Esophagus muscularis mucosa (tissue), 4 donors: ENCODE measurements at regions not wholly inside any gene's neighbourhood (a gene's known extent, or its start where the extent isn't known, plus 50 kb on each side); places are given as distances from the start of the nearest gene placed in this dataset.

Source experiments
- DNase-seq: peaks from one replicate; pipeline ENCODE4 v3.0.0-alpha.2; 2017; ENCODE audit errors: extremely low spot score
- H3K27ac ChIP-seq, 4 donors: fragments of 200-600 bp; sonication (generic); replicated peaks in 1 of 4; 1 replicate in 3 of 4; 2 replicates in 1 of 4; pipeline ENCODE4 v1.5.1; 2016 to 2019; ENCODE audit warnings: mild to moderate bottlenecking in 1 of 4
- H3K27me3 ChIP-seq, 4 donors: fragments of 200-600 bp; sonication (generic); one replicate each; pipeline versions ENCODE4 v1.5.1 to v1.6.0; 2016 to 2019
- H3K36me3 ChIP-seq, 4 donors: fragments of 200-600 bp; sonication (generic); one replicate each; pipeline ENCODE4 v1.5.1; 2016 to 2019
- H3K4me1 ChIP-seq, 4 donors: fragments of 200-600 bp; sonication (generic); one replicate each; pipeline ENCODE4 v1.5.1; 2016 to 2019
- H3K4me3 ChIP-seq, 4 donors: fragments of 200-600 bp; sonication (generic); 1 replicate in 2 of 4; 2 replicates in 2 of 4; pipeline ENCODE4 v1.5.1; 2016 to 2019; ENCODE audit warnings: mild to moderate bottlenecking in 4 of 4, moderate library complexity in 1 of 4
- H3K9me3 ChIP-seq, 4 donors: fragments of 200-600 bp; sonication (generic); 1 replicate in 3 of 4; 2 replicates in 1 of 4; pipeline ENCODE4 v1.5.1; 2016 to 2019
- CTCF ChIP-seq, 3 experiments: fragments of 200-600 bp in 2 of 3; fragments of 450-650 bp in 1 of 3; sonication (generic) in 2 of 3; IDR thresholded peaks; one replicate each; pipeline ENCODE4 v1.5.1; 2017 to 2019; ENCODE audit warnings: antibody characterized with exemption in 3 of 3, mild to moderate bottlenecking in 2 of 3, moderate library complexity in 1 of 3
- EP300 ChIP-seq: sonication (generic); formaldehyde crosslinking; IDR thresholded peaks from one replicate; pipeline ENCODE4 v1.6.1; 2017; ENCODE audit warnings: antibody characterized with exemption
- POLR2A ChIP-seq: fragments of 450-650 bp; IDR thresholded peaks from one replicate; pipeline ENCODE4 v1.6.1; 2017; ENCODE audit warnings: antibody characterized with exemption, moderate library complexity, mild to moderate bottlenecking, low read depth
- POLR2AphosphoS5 ChIP-seq, 2 donors: sonication (generic); formaldehyde crosslinking; IDR thresholded peaks; one replicate each; pipeline ENCODE4 v1.6.1; 2017; ENCODE audit warnings: antibody characterized with exemption in 2 of 2
- WGBS: methylation state at CpG from one replicate; pipeline ENCODE4 v1.1.5; 2018; 5-methylcytosine and 5-hydroxymethylcytosine counted together
- intact Hi-C: fragments of 100-400 bp; cut with DNase I; formaldehyde crosslinking; loops from one replicate; pipeline ENCODE4 v1.15.1; 2023

DNA sequence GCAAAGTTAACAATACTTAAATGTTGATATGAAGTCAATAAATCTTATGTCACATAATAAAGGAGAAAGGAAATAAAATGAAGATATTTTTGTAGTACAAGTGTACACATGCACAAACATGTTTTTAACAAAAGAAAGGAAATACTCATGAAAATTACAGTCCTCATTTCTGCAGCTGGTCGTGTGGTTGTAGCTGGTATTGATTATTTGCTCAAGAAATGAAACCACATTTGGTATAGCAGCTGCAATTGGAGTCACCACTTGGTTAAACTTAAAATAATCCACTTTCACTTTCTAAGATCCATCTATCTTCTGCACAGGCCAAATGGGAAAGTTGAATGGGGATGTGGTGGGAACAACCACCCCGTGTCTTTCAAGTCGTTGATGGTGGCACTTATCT lies 580.5 kb upstream of the NRXN1 start:
- intact Hi-C loops = no loop called here
- H3K27me3 ChIP-seq = no peaks in the 10 kb centered on the region
- 84% methylated on average over 3 of the region's 3 CpGs for WGBS
- H3K4me1 ChIP-seq = no peaks in the 10 kb centered on the region
- no peak overlapping the region for H3K4me3 ChIP-seq
- no peaks in the 10 kb centered on the region for H3K36me3 ChIP-seq
- no peak for DNase-seq
- H3K9me3 ChIP-seq = peaks cover 0 to 31% (median 10%) of the 10 kb centered on the region in 4 donors
- TF ChIP-seq POLR2A = no peak
- TF ChIP-seq POLR2AphosphoS5 (IDR thresholded peaks at IDR 0.05) = no peak
- no peak for TF ChIP-seq CTCF (IDR thresholded peaks at IDR 0.05)
- no peak for TF ChIP-seq EP300
- H3K27ac ChIP-seq = no peak overlapping the region

DNA sequence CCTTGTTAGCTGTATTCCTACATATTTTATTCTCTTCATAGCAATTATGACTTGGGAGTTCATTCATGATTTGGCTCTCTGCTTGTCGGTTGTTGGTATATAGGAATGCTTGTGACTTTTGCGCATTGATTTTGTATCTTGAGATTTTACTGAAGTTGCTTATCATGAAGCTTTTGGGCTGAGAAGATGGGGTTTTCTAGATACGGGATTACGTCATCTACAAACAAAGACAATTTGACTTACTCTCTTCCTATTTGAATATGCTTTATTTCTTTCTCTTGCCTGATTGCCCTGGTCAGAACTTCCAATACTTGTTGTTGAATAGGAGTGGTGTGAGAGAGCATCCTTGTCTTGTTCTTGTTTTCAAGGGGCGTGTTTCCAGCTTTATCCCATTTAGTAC lies 569.8 kb upstream of the NRXN1 start:
- H3K27ac ChIP-seq = no peak overlapping the region
- peaks cover 0 to 12% (median 4%) of the 10 kb centered on the region in 4 donors for H3K9me3 ChIP-seq
- no peaks in the 10 kb centered on the region for H3K36me3 ChIP-seq
- no peak overlapping the region for H3K4me3 ChIP-seq
- H3K4me1 ChIP-seq = no peaks in the 10 kb centered on the region
- intact Hi-C loops = no loop called here
- H3K27me3 ChIP-seq = no peaks in the 10 kb centered on the region
- DNase-seq = no peak
- WGBS = 92% methylated on average over 5 of the region's 5 CpGs
- TF ChIP-seq CTCF (IDR thresholded peaks at IDR 0.05) = no peak
- TF ChIP-seq EP300 = no peak
- TF ChIP-seq POLR2A = no peak
- TF ChIP-seq POLR2AphosphoS5 (IDR thresholded peaks at IDR 0.05) = no peak

- no peaks in the 10 kb centered on the region for H3K27me3 ChIP-seq
- TF ChIP-seq POLR2A (no peak), CTCF (IDR thresholded peaks at IDR 0.05) (no peak), POLR2AphosphoS5 (IDR thresholded peaks at IDR 0.05) (no peak), EP300 (no peak)
- intact Hi-C loops = no loop called here
- peaks cover 0 to 12% (median 4%) of the 10 kb centered on the region in 4 donors for H3K9me3 ChIP-seq
- H3K4me1 ChIP-seq = no peaks in the 10 kb centered on the region
- no peak overlapping the region for H3K27ac ChIP-seq
- H3K36me3 ChIP-seq = no peaks in the 10 kb centered on the region
- DNase-seq = no peak
- H3K4me3 ChIP-seq = no peak overlapping the region
Observed at GRCh38 chr2:51597086-51597485, 565.2 kb upstream of the NRXN1 start.

GRCh38 chr2:51595836-51596235 lies 563.9 kb upstream of the NRXN1 start:
- Histone ChIP-seq H3K27me3 (no peaks in the 10 kb centered on the region), H3K4me3 (no peak overlapping the region), H3K4me1 (no peaks in the 10 kb centered on the region), H3K9me3 (peaks cover 0 to 7% (median 0%) of the 10 kb centered on the region in 4 donors), H3K27ac (no peak overlapping the region), H3K36me3 (no peaks in the 10 kb centered on the region)
- DNase-seq = no peak
- intact Hi-C loops = no loop called here
- no peak for TF ChIP-seq CTCF (IDR thresholded peaks at IDR 0.05)
- TF ChIP-seq EP300 = no peak
- TF ChIP-seq POLR2AphosphoS5 (IDR thresholded peaks at IDR 0.05) = no peak
- no peak for TF ChIP-seq POLR2A

DNA sequence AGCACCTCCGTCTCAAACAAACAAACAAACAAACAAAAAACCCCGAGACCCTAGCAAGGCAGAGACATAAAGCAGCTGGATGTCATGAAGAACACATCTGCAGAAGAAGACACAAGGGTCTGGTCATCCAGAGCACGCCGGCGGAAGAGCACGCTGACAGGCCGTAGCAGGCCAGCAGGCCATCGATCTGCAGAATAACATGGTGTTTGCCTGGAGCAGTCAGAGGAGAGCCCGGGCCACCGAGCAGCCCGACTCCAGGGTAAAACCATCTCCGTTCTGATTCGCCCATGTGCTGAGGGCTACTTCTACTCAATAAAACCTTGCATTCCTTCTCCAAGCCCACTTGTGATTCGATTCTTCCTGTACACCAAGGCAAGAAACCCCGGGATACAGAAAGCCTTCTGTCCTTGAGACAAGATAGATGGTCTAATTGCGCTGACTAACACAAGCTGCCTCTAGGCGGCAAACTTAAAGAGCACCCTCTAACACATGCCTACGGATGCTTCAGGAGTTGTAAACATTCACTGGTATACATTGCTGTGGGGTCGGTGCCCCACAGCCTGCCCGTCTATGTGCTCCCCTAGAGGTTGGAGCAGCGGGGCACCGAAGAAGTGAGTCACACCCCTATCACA lies 549.8 kb upstream of the NRXN1 start:
- Histone ChIP-seq H3K9me3 (peaks cover 0 to 4% (median 2%) of the 10 kb centered on the region in 4 donors), H3K36me3 (no peaks in the 10 kb centered on the region), H3K27ac (no peak overlapping the region), H3K4me3 (no peak overlapping the region), H3K4me1 (no peaks in the 10 kb centered on the region), H3K27me3 (no peaks in the 10 kb centered on the region)
- WGBS = 90% methylated on average over 21 of the region's 22 CpGs
- DNase-seq = no peak
- intact Hi-C loops = no loop called here
- TF ChIP-seq CTCF (IDR thresholded peaks at IDR 0.05) (no peak), EP300 (no peak), POLR2AphosphoS5 (IDR thresholded peaks at IDR 0.05) (no peak), POLR2A (no peak)
